PC-3 (cell line): ENCODE measurements at regions not wholly inside any gene's neighbourhood (a gene's known extent, or its start where the extent isn't known, plus 50 kb on each side); places are given as distances from the start of the nearest gene placed in this dataset.

Source experiments
- CTCF ChIP-seq: fragments of 300-600 bp; sonication (generic); conservative IDR thresholded peaks from 2 replicates; pipeline ENCODE4 v1.5.1; 2017; ENCODE audit warnings: antibody characterized with exemption, low read depth, mild to moderate bottlenecking, low read length
- EZH2 ChIP-seq: fragments of 300-600 bp; sonication (generic); IDR thresholded peaks from one replicate; pipeline ENCODE4 v1.6.1; 2017; ENCODE audit warnings: antibody characterized with exemption, mild to moderate bottlenecking, low read length; ENCODE audit not compliant: unreplicated experiment
- EZH2phosphoT487 ChIP-seq: fragments of 300-600 bp; sonication (generic); IDR thresholded peaks from 2 replicates; pipeline ENCODE4 v1.6.1; 2018; ENCODE audit warnings: mild to moderate bottlenecking, antibody characterized with exemption, low read length, borderline replicate concordance

DNA sequence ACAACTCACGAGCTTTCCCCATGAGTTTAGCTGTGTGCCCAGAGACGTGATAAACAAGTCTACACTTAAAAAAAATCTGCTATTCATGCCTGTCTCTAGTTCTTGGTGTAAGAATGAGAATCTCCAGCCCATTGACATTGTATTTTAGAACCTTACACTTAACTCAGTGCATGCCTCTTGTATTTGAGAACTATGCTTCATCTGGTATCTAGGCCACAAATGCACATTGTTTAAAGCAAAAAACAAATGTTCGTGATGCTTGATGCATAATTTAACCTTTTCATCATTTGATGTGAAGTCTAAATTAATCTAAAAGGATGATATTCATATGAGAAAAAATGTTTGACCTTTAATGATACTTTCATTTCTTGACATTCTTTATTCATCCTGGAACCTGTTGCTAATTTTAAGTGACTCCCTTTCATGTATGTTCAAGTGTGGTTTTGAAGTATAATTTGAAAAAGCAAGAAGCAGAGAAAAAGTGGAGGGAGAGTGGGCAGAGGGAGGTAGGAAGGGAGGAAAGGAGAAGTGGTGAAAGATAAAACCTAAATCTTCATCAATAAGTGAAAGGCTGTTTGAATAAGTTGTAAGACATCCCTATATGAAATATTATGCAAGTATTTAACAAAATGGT is 116.9 kb downstream of the PFDN4 start:
- TF ChIP-seq CTCF, result no peak
- TF ChIP-seq EZH2, result no peak
- TF ChIP-seq EZH2phosphoT487, result no peak
